Right lobe of liver (tissue), 6 donors: ENCODE measurements at regions not wholly inside any gene's neighbourhood (a gene's known extent, or its start where the extent isn't known, plus 50 kb on each side); places are given as distances from the start of the nearest gene placed in this dataset.

Source experiments
- ATAC-seq, 4 donors: fragments of 200-7000 bp; cut with Tn5 transposase; one replicate each; pipeline ENCODE4 v1.9.1; 2020; ENCODE audit warnings: mild to moderate bottlenecking in 4 of 4, moderate library complexity in 4 of 4
- DNase-seq, 3 donors: peaks; one replicate each; pipeline ENCODE4 v3.0.0-alpha.2; 2020
- H3K27ac ChIP-seq, 3 donors: fragments of 200-600 bp; one replicate each; pipeline ENCODE4 v1.8.0; 2022
- H3K27me3 ChIP-seq, 2 donors: fragments of 200-600 bp; one replicate each; pipeline ENCODE4 v1.8.0; 2022
- H3K36me3 ChIP-seq, 4 donors: fragments of 200-600 bp; sonication (generic) in 1 of 4; one replicate each; pipeline versions ENCODE4 v1.5.1 to v1.8.0; 2017 to 2022; ENCODE audit warnings: control low read depth in 1 of 4
- H3K4me1 ChIP-seq, 4 donors: fragments of 200-600 bp; sonication (generic) in 1 of 4; one replicate each; pipeline versions ENCODE4 v1.5.1 to v1.8.0; 2017 to 2022; ENCODE audit warnings: control low read depth in 1 of 4
- H3K4me3 ChIP-seq, 3 donors: fragments of 200-600 bp; one replicate each; pipeline ENCODE4 v1.8.0; 2022
- H3K9me3 ChIP-seq, 4 donors: fragments of 200-600 bp; sonication (generic) in 1 of 4; one replicate each; pipeline versions ENCODE4 v1.5.1 to v1.8.0; 2017 to 2022; ENCODE audit warnings: control low read depth in 1 of 4
- CTCF ChIP-seq, 4 donors: fragments of 200-600 bp in 3 of 4; fragments of 450-650 bp in 1 of 4; IDR thresholded peaks; one replicate each; pipeline versions ENCODE4 v1.5.1 to v1.8.0; 2016 to 2022; ENCODE audit warnings: antibody characterized with exemption in 4 of 4, mild to moderate bottlenecking in 2 of 4
- POLR2A ChIP-seq: fragments of 450-650 bp; IDR thresholded peaks from one replicate; pipeline ENCODE4 v1.6.1; 2017; ENCODE audit warnings: antibody characterized with exemption, mild to moderate bottlenecking
- WGBS: methylation state at CpG from one replicate; pipeline ENCODE4 v1.1.6; 2018; ENCODE audit warnings: low coverage, low lambda C conversion rate; ENCODE audit not compliant: insufficient coverage; ENCODE audit errors: missing lambda C conversion rate; 5-methylcytosine and 5-hydroxymethylcytosine counted together
- intact Hi-C, 2 donors: fragments of 100-400 bp; cut with DNase I; formaldehyde crosslinking; loops; one replicate each; pipeline versions ENCODE4 v1.11.2 to v1.14.1; 2022
- donor health status: DM: no; HTN: yes; CAD: no.
- donor health status: DM: no; HTN: no; CAD: no.
- donor health status: DM: no; HTN: no; CAD: no.
- donor health status: DM: no; HTN: yes; CAD: no.
- donor health status: DM: no; HTN: yes; CAD: no.

DNA sequence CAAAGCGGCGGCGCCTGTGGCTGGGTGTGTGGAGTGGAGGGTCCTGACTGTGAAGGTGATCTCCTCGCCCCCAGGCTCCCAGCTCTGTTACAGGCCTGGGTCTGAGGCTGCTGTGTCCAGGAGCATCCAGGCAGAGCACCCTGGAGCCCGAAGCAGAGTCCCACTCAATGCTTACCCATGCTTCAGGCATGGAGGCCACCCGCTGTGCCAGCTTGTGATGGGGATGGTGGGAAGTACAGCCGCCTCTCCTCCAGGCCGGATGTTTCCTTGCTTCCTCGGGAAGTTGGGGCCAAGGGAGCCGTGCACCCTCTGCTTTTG, 255.9 kb upstream of the IRX1 start:
- WGBS, result 72% methylated on average over 6 of the region's 10 CpGs
- no peak for ATAC-seq

DNA sequence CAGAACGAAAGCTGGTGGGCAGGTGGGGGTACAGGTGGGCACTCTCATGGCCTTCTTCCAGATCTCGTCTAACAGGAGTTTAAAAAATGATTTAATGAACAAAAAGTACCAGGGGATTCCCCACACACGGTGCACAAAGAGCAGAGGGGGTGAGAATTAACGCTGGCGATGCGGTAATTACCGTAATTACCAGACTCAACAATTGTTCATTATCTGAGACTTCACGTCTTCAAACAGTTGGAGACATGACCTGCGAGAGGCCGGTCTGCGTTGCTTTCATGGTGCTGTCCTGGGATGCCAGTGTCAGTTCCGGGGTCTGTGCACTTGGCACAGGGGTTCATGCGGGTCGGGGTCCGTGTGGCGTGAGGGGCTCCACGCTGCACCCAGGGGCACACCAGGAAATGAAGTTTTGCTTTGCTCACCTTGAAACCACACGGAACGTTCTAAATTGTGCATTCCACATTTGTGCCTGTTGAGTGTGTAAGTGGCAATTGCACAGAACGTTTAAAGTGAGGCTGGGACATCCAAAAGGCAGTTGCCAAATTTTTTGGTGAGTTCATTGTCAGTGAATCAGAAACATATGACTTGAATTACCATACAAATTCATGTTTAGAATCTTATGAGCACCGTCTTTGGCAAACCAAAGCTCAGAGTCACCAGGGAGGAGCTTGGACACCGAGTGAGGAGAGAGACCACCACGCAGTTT, 256.4 kb upstream of the IRX1 start:
- no peaks in the 10 kb centered on the region for H3K36me3 ChIP-seq
- TF ChIP-seq CTCF (IDR thresholded peaks at IDR 0.05), result no peak
- TF ChIP-seq POLR2A, result no peak
- ATAC-seq (no peak), DNase-seq (no peak)
- 59% methylated on average over 20 of the region's 23 CpGs for WGBS
- intact Hi-C loops, result no loop called here
- H3K9me3 ChIP-seq, result no peaks in the 10 kb centered on the region
- no peak overlapping the region for H3K4me3 ChIP-seq
- H3K27me3 ChIP-seq, result no peaks in the 10 kb centered on the region
- H3K4me1 ChIP-seq, result no peaks in the 10 kb centered on the region
- H3K27ac ChIP-seq, result no peak overlapping the region

More for the DNA sequence above, 255.9 kb upstream of the IRX1 start:
- H3K9me3 ChIP-seq, result no peaks in the 10 kb centered on the region
- no peak overlapping the region for H3K27ac ChIP-seq
- intact Hi-C loops, result no loop called here
- no peaks in the 10 kb centered on the region for H3K27me3 ChIP-seq
- no peak overlapping the region for H3K4me3 ChIP-seq
- no peaks in the 10 kb centered on the region for H3K4me1 ChIP-seq
- TF ChIP-seq CTCF (IDR thresholded peaks at IDR 0.05), result no peak
- TF ChIP-seq POLR2A, result no peak
- no peaks in the 10 kb centered on the region for H3K36me3 ChIP-seq
- no peak for DNase-seq

DNA sequence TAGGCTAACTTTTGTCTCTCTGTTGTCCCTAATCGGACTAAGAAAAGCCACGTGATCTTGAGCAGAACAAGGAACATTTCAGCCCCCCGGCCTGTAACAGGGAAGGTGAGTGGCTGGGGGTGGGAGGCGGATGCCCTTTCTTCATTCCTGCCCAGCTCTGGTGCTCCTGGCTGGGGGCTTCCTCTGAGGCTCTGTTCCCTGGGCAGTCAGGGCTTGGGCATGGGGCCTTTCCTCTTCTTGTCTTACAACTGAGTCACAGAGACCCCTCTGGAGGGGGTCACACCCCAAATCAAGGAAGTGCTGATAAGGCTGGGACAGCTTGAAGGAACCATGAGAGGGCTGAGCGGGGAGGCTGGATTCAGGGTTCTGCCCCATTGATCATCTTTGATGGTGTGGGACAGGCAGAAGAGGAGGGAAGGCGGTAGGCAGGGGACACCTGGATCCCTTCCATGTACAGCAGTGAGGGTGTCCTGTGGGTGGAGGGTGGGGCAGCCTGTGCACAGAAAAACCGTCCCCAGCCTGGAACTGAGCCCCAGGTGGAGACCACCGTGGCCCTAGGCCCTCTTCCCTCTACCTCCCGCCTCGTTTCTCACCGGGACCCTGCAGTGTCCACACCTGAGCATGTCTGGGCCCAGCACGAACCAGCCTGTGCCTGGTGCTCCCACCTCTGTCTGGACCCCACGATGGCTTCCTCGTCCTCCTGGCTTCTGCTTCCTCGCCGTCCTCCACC, 257.7 kb upstream of the IRX1 start:
- TF ChIP-seq CTCF (IDR thresholded peaks at IDR 0.05) (no peak), POLR2A (no peak)
- Histone ChIP-seq H3K4me3 (no peak overlapping the region), H3K27me3 (no peaks in the 10 kb centered on the region), H3K9me3 (no peaks in the 10 kb centered on the region), H3K36me3 (no peaks in the 10 kb centered on the region), H3K27ac (no peak overlapping the region), H3K4me1 (no peaks in the 10 kb centered on the region)
- ATAC-seq (no peak), DNase-seq (no peak)
- 69% methylated on average over 8 of the region's 16 CpGs for WGBS
- intact Hi-C loops, result no loop called here

DNA sequence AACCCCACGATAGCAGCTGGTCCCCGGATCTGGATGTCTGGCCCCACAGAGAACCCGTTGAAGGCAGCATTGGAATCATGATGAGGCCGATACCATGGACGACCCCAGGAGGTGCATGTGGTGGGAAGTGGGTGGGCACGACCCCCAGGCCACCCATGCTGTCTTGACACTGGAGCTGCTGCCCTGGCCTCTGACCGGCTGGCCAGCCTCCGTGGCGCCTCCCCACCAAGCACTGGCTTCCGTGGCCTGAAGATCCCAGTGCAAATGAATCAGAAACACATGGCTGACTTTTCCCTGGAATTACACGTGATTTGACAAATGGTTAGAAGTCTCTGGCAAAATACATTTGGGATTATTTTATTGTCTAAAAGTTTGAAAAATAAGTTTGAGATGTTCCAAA, 259.0 kb upstream of the IRX1 start:
- no peak for DNase-seq
- Histone ChIP-seq H3K27me3 (no peaks in the 10 kb centered on the region), H3K36me3 (no peaks in the 10 kb centered on the region), H3K4me1 (no peaks in the 10 kb centered on the region), H3K4me3 (no peak overlapping the region), H3K9me3 (no peaks in the 10 kb centered on the region), H3K27ac (no peak overlapping the region)
- WGBS, result 0% methylated on average over 1 of the region's 11 CpGs
- ATAC-seq, result no peak
- intact Hi-C loops, result no loop called here
- TF ChIP-seq POLR2A (no peak), CTCF (IDR thresholded peaks at IDR 0.05) (no peak)
